K562 (cell line): ENCODE measurements at regions not wholly inside any gene's neighbourhood (a gene's known extent, or its start where the extent isn't known, plus 50 kb on each side); places are given as distances from the start of the nearest gene placed in this dataset.

ENCODE experiments used
- ATAC-seq: fragments of 200-7000 bp; cut with Tn5 transposase; 3 replicates; pipeline ENCODE4 v1.9.1; 2020; ENCODE audit warnings: moderate library complexity
- BruUV-seq: library from RNA; stranded (reverse); fragments of 400-500 nt; replicated peaks from 2 replicates; lab custom pipeline; 2021; lab: Mats Ljungman, UMichigan
- CTCF ChIA-PET: fragments of 300-600 bp; formaldehyde crosslinking; extraction: SDS; loops from one replicate; lab custom pipeline; 2021; ENCODE audit warnings: low intra/inter-chr PET ratio; lab: Yijun Ruan, JAX
- POLR2A ChIA-PET: fragments of 300-600, 350-650 bp; sonication (Branson Sonifier 250); formaldehyde crosslinking; extraction: SDS; loops from one replicate; lab custom pipeline; 2021; ENCODE audit warnings: antibody characterized with exemption, inconsistent platforms; lab: Yijun Ruan, JAX
- DNase-seq, 4 experiments: peaks; one replicate each; pipeline versions ENCODE4 v3.0.0 to v3.0.0-alpha.2; 2011 to 2018; ENCODE audit warnings: low spot score in 3 of 4, mixed read lengths in 3 of 4; ENCODE audit errors: extremely low read depth in 1 of 4
- FAIRE-seq: peaks from 2 replicates; lab custom pipeline; 2011; peaks lifted over from hg19 to GRCh38; lab: Jason Lieb, UNC
- H2AFZ ChIP-seq: 2 replicates; pipeline ENCODE4 v1.6.0; 2011; ENCODE audit warnings: low read depth, low read length, control low read depth, inconsistent platforms
- H3K27ac ChIP-seq: fragments of 200-600 bp; 3 replicates; pipeline ENCODE4 v1.8.0; 2011; ENCODE audit warnings: low read depth, mild to moderate bottlenecking, control low read depth, inconsistent platforms, low read length, moderate library complexity, mixed read lengths; ENCODE audit errors: extremely low read depth
- H3K27me3 ChIP-seq, 2 experiments: fragments of 300-600 bp in 1 of 2; 2 replicates in 1 of 2; 3 replicates in 1 of 2; pipeline versions ENCODE4 v1.6.0 to v1.8.0; 2011; ENCODE audit warnings: inconsistent platforms in 2 of 2, low read length in 2 of 2, mild to moderate bottlenecking in 1 of 2, mixed read lengths in 1 of 2, moderate library complexity in 1 of 2; ENCODE audit not compliant: control insufficient read depth in 2 of 2, insufficient read depth in 2 of 2
- H3K36me3 ChIP-seq: fragments of 300-600 bp; 3 replicates; pipeline ENCODE4 v1.8.0; 2011; ENCODE audit warnings: mild to moderate bottlenecking, low read length, inconsistent platforms; ENCODE audit not compliant: control insufficient read depth, insufficient read depth
- H3K4me1 ChIP-seq, 2 experiments: fragments of 200-600 bp in 1 of 2; replicated peaks in 1 of 2; 2 replicates in 1 of 2; 3 replicates in 1 of 2; pipeline versions ENCODE4 v1.5.1 to v1.8.0; 2011; ENCODE audit warnings: inconsistent platforms in 2 of 2, low read length in 2 of 2, mild to moderate bottlenecking in 1 of 2, mixed read lengths in 1 of 2, moderate library complexity in 1 of 2; ENCODE audit not compliant: control insufficient read depth in 2 of 2, insufficient read depth in 2 of 2
- H3K4me2 ChIP-seq: 2 replicates; pipeline ENCODE4 v1.6.1; 2011; ENCODE audit warnings: low read length, control low read depth, inconsistent platforms, mixed read lengths; ENCODE audit not compliant: insufficient read depth
- H3K4me3 ChIP-seq: fragments of 200-600 bp; sonication (generic), shearing (Covaris generic); 2 replicates; pipeline ENCODE4 v1.5.1; 2016; ENCODE audit warnings: control low read depth, inconsistent platforms
- H3K79me2 ChIP-seq: fragments of 200-600 bp; 3 replicates; pipeline ENCODE4 v1.8.0; 2011; ENCODE audit warnings: low read length, inconsistent platforms; ENCODE audit not compliant: control insufficient read depth, insufficient read depth
- H3K9ac ChIP-seq, 2 experiments: 2 replicates each; pipeline versions ENCODE4 v1.6.0 to v1.6.1; 2011; ENCODE audit warnings: low read depth in 2 of 2, low read length in 2 of 2, control low read depth in 1 of 2, inconsistent platforms in 1 of 2, mild to moderate bottlenecking in 1 of 2, mixed read lengths in 1 of 2; ENCODE audit not compliant: insufficient read depth in 1 of 2
- H3K9me1 ChIP-seq: one replicate; pipeline ENCODE4 v1.6.0; 2011; ENCODE audit warnings: inconsistent platforms, mild to moderate bottlenecking, low read length, moderate library complexity; ENCODE audit not compliant: control insufficient read depth, insufficient read depth
- H3K9me3 ChIP-seq: replicated peaks from 2 replicates; pipeline ENCODE4 v1.5.1; 2011; ENCODE audit warnings: low read depth, low read length, inconsistent platforms; ENCODE audit not compliant: control insufficient read depth, insufficient read depth
- H4K20me1 ChIP-seq: replicated peaks from 2 replicates; pipeline ENCODE4 v1.6.1; 2011; ENCODE audit warnings: low read length, inconsistent platforms, mixed read lengths; ENCODE audit not compliant: control insufficient read depth, insufficient read depth
- ETV6 ChIP-seq, 3 experiments: fragments of 150-350 bp in 1 of 3; sonication (generic) in 1 of 3; formaldehyde crosslinking in 1 of 3; IDR thresholded peaks; 2 replicates each; pipeline versions ENCODE4 v1.6.1 to v1.8.0; 2014 to 2022; ENCODE audit warnings: borderline replicate concordance in 2 of 3, low read depth in 2 of 3, antibody characterized with exemption in 1 of 3, low read length in 1 of 3, mild to moderate bottlenecking in 1 of 3, missing genetic modification reagents in 1 of 3
- KLF10 ChIP-seq: fragments of 250-450 bp; sonication (Bioruptor Pico); IDR thresholded peaks from 2 replicates; pipeline ENCODE4 v1.6.1; 2021; ENCODE audit warnings: matching md5 sums
- PTBP1 ChIP-seq: fragments of 200-400 bp; formaldehyde crosslinking; IDR thresholded peaks from 2 replicates; pipeline ENCODE4 v1.6.1; 2017; ENCODE audit warnings: low read depth, low read length
- SOX6 ChIP-seq: fragments of 450-650 bp; IDR thresholded peaks from 2 replicates; pipeline ENCODE4 v1.6.1; 2014; ENCODE audit warnings: mild to moderate bottlenecking
- XRCC3 ChIP-seq: fragments of 450-650 bp; IDR thresholded peaks from 2 replicates; pipeline ENCODE4 v1.6.1; 2017; ENCODE audit warnings: mild to moderate bottlenecking, moderate library complexity
- ZFX ChIP-seq: sonication (generic); formaldehyde crosslinking; IDR thresholded peaks from 2 replicates; pipeline ENCODE4 v1.8.0; 2022; ENCODE audit warnings: mild to moderate bottlenecking, missing genetic modification reagents, moderate library complexity
- ZKSCAN1 ChIP-seq: fragments of 150-350 bp; IDR thresholded peaks from 2 replicates; pipeline ENCODE4 v1.6.1; 2016; ENCODE audit warnings: low read depth, low read length
- ZNF76 ChIP-seq: fragments of 250-450 bp; sonication (Bioruptor Pico); IDR thresholded peaks from 2 replicates; pipeline ENCODE4 v1.4.0; 2020; ENCODE audit warnings: mild to moderate bottlenecking, moderate library complexity, borderline replicate concordance
- WGBS: fragments of 100-300 bp; shearing (Covaris generic); methylation state at CpG from one replicate; pipeline ENCODE4 v1.1.6; 2016; ENCODE audit warnings: low coverage, mixed read lengths; ENCODE audit not compliant: insufficient coverage; ENCODE audit errors: missing lambda C conversion rate; 5-methylcytosine and 5-hydroxymethylcytosine counted together
- in situ Hi-C: fragments of 300-500 bp; cut with MboI; formaldehyde crosslinking; loops from 4 replicates; pipeline ENCODE4 v1.15.0; 2018; ENCODE audit warnings: inconsistent platforms, mixed read lengths
- intact Hi-C: fragments of 100-400 bp; cut with micrococcal nuclease; formaldehyde crosslinking; loops from 2 replicates; pipeline ENCODE4 v1.14.2; 2022
- TF ChIP-seq, protein P1 (sequence below): fragments of 450-650 bp; IDR thresholded peaks from 2 replicates; pipeline ENCODE4 v1.6.1; 2016
- TF ChIP-seq, protein P2 (sequence below): sonication (generic); formaldehyde crosslinking; IDR thresholded peaks from 2 replicates; pipeline ENCODE4 v1.8.0; 2023; ENCODE audit warnings: mild to moderate bottlenecking, missing genetic modification reagents
- TF ChIP-seq, protein P3 (sequence below): fragments of 450-650 bp; IDR thresholded peaks from 2 replicates; pipeline ENCODE4 v1.6.1; 2016; ENCODE audit warnings: missing biosample characterization, missing genetic modification characterization
- TF ChIP-seq, protein P4 (sequence below): sonication (generic); formaldehyde crosslinking; IDR thresholded peaks from 2 replicates; pipeline ENCODE4 v1.8.1; 2023; ENCODE audit warnings: mild to moderate bottlenecking, missing genetic modification reagents

DNA sequence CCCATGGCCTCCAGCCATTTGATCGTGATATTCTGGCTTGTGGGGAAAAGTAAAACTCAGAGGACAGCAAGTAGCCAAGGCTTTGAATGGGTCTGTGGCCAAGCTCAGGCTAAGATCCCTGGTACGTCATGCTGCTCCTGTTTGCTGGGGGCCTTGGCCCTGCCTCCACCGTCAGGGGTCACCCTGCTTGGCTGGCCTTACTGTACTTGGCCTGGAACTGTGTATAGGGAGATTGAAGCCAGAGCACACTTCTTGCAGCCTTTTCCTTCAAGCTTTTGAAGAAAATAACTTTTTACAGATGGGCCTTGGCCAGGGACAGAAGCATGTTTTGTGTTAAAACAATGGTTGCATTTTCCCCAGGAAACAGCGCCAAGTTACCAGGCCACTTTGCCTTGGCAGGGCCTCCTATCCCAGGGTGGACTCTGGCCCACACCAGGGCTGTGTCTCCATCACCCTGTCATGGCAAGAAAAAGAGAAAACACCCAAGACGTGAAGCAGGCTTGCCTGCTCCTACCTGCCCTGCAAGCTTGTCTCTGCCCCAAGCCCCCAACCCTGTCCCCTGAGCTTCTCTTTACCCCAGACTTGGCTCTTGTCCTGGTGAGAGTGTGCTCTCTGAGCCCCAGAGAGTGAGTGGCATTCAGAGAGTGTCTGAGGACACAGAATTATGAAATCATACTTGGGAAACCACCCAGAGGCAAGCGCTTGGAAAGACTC is 286.9 kb downstream of the GADD45G start:
- Histone ChIP-seq H3K36me3 (no peaks in the 10 kb centered on the region), H3K4me1 (no peaks in the 10 kb centered on the region), H3K9me1 (no peaks in the 10 kb centered on the region), H3K27me3 (no peaks in the 10 kb centered on the region; a peak in 1 of 5 replicates), H3K9me3 (no peaks in the 10 kb centered on the region), H3K4me3 (no peak overlapping the region), H3K4me2 (no peak overlapping the region), H4K20me1 (no peaks in the 10 kb centered on the region), H3K27ac (no peak overlapping the region), H3K9ac (no peak overlapping the region), H3K79me2 (no peaks in the 10 kb centered on the region), H2AFZ (no peak overlapping the region)
- DNase-seq (no peak), ATAC-seq (no peak), FAIRE-seq (no peak)
- 7% methylated on average over 5 of the region's 6 CpGs for WGBS
- in situ Hi-C loops (no loop called here), intact Hi-C loops (no loop called here)
- no TSS peak for BruUV-seq
- ChIA-PET CTCF (no interaction called here), POLR2A (no interaction called here)
- TF ChIP-seq, protein P1, sequence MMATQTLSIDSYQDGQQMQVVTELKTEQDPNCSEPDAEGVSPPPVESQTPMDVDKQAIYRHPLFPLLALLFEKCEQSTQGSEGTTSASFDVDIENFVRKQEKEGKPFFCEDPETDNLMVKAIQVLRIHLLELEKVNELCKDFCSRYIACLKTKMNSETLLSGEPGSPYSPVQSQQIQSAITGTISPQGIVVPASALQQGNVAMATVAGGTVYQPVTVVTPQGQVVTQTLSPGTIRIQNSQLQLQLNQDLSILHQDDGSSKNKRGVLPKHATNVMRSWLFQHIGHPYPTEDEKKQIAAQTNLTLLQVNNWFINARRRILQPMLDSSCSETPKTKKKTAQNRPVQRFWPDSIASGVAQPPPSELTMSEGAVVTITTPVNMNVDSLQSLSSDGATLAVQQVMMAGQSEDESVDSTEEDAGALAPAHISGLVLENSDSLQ, result no peak
- TF ChIP-seq, protein P2, sequence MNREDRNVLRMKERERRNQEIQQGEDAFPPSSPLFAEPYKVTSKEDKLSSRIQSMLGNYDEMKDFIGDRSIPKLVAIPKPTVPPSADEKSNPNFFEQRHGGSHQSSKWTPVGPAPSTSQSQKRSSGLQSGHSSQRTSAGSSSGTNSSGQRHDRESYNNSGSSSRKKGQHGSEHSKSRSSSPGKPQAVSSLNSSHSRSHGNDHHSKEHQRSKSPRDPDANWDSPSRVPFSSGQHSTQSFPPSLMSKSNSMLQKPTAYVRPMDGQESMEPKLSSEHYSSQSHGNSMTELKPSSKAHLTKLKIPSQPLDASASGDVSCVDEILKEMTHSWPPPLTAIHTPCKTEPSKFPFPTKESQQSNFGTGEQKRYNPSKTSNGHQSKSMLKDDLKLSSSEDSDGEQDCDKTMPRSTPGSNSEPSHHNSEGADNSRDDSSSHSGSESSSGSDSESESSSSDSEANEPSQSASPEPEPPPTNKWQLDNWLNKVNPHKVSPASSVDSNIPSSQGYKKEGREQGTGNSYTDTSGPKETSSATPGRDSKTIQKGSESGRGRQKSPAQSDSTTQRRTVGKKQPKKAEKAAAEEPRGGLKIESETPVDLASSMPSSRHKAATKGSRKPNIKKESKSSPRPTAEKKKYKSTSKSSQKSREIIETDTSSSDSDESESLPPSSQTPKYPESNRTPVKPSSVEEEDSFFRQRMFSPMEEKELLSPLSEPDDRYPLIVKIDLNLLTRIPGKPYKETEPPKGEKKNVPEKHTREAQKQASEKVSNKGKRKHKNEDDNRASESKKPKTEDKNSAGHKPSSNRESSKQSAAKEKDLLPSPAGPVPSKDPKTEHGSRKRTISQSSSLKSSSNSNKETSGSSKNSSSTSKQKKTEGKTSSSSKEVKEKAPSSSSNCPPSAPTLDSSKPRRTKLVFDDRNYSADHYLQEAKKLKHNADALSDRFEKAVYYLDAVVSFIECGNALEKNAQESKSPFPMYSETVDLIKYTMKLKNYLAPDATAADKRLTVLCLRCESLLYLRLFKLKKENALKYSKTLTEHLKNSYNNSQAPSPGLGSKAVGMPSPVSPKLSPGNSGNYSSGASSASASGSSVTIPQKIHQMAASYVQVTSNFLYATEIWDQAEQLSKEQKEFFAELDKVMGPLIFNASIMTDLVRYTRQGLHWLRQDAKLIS (CRISPR knock-in tag), result no peak
- TF ChIP-seq, protein P3, sequence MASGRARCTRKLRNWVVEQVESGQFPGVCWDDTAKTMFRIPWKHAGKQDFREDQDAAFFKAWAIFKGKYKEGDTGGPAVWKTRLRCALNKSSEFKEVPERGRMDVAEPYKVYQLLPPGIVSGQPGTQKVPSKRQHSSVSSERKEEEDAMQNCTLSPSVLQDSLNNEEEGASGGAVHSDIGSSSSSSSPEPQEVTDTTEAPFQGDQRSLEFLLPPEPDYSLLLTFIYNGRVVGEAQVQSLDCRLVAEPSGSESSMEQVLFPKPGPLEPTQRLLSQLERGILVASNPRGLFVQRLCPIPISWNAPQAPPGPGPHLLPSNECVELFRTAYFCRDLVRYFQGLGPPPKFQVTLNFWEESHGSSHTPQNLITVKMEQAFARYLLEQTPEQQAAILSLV (tag), result no peak
- no peak for TF ChIP-seq ZFX (CRISPR knock-in tag)
- no peak for TF ChIP-seq KLF10 (CRISPR knock-in tag)
- TF ChIP-seq ETV6 (IDR thresholded peaks at IDR 0.05; ENCODE audit: borderline replicate concordance in 1 of 2, low read depth in 2 of 2, low read length in 1 of 2), result no peak
- TF ChIP-seq ETV6 (CRISPR knock-in tag; IDR thresholded peaks at IDR 0.05; ENCODE audit: borderline replicate concordance), result no peak
- TF ChIP-seq, protein P4, sequence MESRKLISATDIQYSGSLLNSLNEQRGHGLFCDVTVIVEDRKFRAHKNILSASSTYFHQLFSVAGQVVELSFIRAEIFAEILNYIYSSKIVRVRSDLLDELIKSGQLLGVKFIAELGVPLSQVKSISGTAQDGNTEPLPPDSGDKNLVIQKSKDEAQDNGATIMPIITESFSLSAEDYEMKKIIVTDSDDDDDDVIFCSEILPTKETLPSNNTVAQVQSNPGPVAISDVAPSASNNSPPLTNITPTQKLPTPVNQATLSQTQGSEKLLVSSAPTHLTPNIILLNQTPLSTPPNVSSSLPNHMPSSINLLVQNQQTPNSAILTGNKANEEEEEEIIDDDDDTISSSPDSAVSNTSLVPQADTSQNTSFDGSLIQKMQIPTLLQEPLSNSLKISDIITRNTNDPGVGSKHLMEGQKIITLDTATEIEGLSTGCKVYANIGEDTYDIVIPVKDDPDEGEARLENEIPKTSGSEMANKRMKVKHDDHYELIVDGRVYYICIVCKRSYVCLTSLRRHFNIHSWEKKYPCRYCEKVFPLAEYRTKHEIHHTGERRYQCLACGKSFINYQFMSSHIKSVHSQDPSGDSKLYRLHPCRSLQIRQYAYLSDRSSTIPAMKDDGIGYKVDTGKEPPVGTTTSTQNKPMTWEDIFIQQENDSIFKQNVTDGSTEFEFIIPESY (CRISPR knock-in tag), result no peak
- TF ChIP-seq ZNF76, result no peak
- no peak for TF ChIP-seq PTBP1
- TF ChIP-seq SOX6, result no peak
- no peak for TF ChIP-seq XRCC3
- TF ChIP-seq ZKSCAN1, result no peak
